GM21825 (cell line): ENCODE measurements at regions not wholly inside any gene's neighbourhood (a gene's known extent, or its start where the extent isn't known, plus 50 kb on each side); places are given as distances from the start of the nearest gene placed in this dataset.
"Not testable (repeated sequence)": the region's sequence is repeated elsewhere in the genome, so short reads cannot be mapped to it uniquely, and the experiment has no call there.

ENCODE experiments used
- ATAC-seq: cut with Tn5 transposase; IDR thresholded peaks from one replicate; pipeline ENCODE4 v1.9.1; 2021; ENCODE audit warnings: mild to moderate bottlenecking, moderate library complexity; ENCODE audit not compliant: unreplicated experiment

DNA sequence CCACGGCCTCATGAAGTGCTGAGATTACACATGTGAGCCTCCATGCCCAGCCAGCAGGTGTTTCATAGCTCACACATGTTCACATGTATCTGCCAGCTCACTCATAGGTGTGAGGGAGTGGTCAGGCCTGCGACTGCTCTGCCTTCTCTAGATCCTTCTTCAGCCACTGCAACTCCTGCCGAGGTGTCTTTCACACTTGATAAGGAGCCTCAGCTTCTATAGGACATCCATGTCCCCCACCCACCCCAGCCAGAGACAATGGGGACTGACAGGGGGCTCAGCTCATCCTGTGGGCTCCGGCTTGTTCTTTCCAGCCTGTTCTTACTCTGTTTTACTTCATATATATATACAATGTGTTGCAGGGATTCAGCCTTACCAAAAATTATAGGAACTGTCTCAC is 286.5 kb upstream of the MGAT5 start:
- ATAC-seq: no peak

DNA sequence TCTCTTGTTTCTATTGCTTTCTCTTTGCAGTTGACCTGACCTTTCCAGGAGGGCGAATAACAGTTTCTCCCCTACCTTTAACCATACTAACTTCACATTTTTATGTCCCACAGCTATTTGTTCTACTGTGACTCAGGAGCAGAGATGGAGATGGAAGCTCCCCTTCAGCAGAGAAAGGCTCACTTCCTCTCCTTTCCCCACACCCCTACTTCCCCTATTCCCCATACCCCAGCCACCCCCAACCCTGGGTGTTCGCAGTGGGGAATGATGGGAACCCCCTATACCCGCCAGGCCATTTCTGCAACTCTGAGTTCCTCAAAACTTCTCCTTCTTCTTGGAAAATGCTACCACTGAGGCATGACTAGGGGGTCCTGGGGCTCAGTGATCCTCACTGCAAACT is 285.4 kb upstream of the MGAT5 start:
- no peak for ATAC-seq

DNA sequence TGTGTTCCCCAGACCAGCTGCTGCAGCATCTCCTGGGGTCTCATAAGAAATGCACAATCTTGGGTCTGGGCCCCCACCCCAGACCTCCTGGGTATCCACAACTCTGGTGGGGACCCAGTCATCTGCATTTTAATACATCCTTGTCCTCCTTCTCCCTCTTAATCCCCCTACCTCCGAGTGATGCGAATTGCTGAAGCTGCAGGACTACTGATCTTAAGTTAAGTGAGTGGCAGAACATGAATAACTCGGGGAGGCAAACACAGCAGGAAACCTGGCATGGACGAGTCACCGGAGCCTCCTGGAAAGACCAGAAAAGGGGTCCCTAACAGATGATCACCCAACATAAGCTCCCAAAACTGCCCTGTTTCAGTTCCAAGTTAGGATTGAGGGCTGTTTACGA is 283.2 kb upstream of the MGAT5 start:
- no peak for ATAC-seq

DNA sequence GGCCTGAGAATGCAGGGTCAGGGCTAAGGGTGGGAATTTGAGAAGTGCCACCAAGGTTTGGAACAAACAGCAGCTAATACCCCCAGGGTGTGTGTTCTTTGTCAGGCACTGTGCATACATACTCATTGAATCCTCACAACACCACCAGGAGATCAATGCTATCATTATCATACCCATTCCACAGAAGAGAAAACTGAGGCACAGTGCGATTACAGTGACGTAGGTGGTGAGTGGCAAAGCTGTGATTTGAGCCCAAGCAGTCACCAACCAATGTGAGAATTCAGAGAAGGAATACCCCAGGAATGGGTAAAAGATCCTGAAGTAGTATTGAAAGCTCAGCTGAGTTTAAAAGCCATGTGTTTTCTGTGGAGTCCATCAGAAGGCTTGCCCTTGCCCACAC is 281.6 kb upstream of the MGAT5 start:
- ATAC-seq: no peak

DNA sequence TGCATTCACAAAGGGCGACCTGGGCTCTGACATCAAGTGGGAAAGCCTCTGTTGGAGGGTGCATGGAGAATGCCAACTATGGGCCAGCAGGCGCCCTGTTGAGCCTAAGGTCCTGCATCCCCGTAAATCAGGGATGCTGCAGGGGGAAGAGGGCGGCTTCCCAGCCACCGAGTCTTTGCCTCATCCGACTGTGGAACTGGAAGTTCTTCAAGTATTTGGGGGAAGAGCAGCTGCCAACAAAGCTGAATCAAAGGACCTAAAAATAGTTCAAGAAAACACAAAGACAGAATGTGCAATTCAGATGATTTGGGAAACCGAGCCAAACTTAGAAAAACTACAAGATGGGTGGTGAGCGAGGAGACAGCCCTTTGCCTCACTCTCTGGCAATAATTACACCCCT is 281.1 kb upstream of the MGAT5 start:
- no peak for ATAC-seq

DNA sequence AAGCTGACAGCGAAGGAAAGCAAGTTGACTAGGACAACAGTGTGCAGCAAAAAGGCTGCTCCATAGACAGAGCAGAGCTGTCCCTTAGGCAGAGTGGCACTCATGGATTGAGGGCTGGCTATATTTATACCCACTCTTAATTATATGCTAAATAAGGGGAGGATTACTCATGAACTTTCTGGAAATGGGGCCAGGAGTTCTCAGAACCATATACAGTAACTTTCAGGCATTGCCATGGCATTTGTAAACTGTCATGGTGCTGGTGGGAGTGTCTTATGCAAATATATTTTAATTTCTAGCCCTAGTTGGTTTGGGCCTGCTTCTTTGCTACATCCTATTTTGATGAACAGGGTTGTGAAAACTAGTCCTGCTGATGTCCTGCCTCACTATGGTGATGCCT is 279.5 kb upstream of the MGAT5 start:
- ATAC-seq: no peak

DNA sequence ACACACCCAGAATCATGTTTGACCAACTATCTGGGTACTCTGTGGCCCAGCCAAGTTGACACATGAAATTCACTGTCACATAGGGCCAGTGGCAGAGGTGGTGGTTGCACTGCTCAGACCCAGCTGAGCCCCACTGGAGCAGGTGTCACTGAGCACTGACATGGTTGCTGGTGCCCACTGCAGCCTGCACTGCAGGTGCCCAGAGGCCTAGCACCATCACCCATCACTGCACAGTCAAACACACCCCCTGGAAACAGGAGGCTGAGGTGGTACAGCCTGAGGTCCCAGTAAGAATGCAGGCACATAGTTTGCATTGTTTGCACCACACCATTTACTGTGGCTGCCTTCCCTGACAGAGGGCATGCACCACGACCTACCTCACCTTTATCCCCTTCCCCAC is 278.7 kb upstream of the MGAT5 start:
- no peak for ATAC-seq

DNA sequence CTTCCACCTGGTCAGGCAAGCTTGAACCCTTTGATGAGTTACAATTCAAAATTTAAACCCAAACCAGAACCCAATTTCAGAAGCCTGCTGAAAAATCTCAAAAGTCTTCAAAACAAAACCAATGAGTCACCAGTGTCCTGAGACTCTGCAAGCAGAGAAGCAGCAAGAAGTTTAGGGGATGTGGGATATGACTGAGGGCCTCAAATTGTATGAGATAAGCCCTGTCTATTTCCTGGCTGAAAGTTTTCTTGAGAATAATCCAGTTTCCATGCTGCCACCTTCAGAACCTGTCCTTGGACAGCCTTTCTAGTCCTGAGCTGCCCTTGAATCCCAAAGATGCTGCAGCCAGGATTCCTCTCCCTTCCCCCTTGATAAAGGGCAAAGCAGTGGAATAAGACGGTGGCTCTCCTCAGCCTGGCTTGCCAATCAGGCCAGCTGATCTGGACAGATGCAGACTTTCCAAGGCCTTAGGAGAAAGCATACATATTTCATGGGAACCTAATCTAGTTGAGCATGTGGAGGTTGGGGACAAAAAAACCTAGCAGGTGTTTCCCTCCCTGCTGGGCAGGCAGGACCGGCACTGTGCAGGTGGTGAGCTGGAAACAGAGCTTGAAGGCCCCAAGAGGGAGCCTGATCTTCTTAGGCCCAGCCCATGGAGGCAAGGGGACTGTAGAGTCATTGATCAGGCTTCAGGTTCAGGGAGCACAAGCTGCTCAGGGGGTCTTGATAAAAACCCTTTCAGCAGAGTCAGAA is 278.0 kb upstream of the MGAT5 start:
- ATAC-seq: peak; percentile 57

DNA sequence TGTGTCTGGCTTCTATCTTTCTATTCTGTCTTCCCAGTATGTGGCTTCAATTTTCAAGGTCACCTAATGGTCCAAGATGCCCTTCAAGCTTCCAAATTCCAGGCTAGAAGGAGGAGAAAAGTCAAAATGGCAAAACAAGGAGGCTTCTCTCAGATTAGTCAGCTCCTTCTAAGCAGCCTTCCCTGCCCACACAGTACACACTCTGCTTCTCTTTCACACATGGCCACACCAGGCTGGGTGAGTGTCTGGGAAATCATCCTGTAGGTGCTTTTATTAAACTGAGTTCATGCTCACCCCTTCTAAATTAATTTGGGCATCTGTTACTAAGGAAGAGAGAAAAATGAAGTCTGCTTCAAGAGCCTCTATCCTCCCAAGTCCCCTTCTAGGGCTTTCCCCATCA is 277.2 kb upstream of the MGAT5 start:
- ATAC-seq: no peak

DNA sequence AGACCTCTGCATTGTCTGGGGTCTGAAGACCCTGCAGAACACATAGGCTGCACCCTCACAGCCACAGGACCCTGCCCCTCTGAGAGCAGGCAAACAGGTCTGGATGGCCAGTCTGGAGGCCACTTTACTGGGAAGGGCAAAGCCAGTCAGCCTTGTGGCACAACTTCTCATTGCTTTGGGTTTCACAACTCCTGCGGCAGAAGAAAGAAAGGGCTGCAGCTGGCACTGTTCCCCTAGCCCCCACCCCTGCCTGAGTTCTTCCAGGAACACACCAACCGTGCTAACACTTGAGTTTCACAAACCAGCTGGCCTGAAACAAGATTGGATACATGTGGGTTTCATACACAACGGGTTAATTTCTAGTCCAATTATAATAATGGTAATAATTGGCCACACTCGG is 276.5 kb upstream of the MGAT5 start:
- no peak for ATAC-seq

DNA sequence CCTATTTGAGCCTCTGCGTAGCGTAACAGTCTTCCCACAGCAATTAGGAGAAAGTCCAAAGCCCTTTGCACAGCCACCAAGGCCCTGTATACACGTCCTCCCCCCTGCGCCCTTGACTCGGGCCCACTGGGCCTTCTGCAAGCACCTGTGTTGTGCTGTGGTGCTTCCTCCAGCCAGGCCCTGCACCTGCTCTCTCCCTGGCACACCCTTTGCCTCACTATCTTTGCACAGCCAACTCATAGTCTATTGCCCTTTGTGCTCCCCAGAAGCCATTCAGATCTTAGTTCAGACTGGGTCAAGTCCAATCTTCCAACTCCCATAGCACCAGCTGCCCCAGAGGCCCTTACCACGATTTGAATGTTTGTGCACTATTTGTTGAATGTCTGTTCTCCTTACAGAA is 271.6 kb upstream of the MGAT5 start:
- no peak for ATAC-seq

DNA sequence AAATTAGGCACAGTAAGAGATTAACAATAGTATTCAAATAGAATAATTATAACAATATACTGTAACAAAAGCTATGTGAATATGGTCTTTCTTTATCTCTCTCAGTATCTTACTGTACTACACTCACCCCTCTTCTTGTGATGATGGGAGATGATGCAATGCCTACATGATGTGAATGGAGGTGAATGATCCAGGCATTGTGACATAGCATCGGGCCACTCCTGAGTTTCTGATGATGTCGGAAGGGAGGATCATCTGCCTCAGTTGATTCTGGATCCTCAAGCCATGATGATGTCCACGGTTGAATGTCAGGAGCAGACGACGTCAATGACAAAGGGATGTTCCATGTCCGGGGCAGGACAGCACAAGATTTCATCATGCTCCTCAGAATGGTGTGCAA is 268.3 kb upstream of the MGAT5 start:
- ATAC-seq: no peak

DNA sequence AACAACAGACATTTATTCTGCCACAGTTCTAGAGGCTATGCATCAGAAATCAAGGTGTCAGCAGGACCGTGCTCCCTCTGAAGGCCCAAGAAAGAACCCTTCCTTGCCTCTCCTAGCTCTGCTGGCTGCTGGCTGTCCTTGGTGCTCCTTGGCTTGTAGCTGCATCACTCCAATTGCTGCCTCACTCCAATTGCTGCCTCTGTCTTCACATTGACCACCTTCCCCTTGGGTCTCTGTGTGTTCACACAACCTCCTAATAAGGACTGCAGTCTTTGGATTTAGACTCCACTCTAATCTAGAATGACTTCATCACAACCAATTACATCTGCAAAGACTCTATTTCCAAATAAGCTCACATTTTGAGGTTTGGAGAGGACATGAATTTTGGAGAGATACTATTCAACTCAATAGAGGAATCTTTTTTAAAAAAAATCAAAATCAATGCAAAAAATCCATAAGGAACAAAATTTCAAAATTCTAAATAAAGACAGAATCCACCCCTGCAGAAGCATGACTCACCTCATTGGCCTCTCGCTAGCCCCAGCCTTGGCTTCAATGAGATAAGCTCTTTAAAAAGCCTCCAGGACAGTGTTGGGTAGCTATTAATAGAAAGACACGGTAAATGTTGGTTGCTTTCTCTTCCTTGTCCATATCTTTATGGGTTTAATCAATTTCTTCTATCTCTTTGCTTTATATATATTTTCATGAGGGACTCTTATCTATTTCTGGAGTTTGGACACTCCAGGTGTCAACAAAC is 267.6 kb upstream of the MGAT5 start:
- ATAC-seq: no peak

DNA sequence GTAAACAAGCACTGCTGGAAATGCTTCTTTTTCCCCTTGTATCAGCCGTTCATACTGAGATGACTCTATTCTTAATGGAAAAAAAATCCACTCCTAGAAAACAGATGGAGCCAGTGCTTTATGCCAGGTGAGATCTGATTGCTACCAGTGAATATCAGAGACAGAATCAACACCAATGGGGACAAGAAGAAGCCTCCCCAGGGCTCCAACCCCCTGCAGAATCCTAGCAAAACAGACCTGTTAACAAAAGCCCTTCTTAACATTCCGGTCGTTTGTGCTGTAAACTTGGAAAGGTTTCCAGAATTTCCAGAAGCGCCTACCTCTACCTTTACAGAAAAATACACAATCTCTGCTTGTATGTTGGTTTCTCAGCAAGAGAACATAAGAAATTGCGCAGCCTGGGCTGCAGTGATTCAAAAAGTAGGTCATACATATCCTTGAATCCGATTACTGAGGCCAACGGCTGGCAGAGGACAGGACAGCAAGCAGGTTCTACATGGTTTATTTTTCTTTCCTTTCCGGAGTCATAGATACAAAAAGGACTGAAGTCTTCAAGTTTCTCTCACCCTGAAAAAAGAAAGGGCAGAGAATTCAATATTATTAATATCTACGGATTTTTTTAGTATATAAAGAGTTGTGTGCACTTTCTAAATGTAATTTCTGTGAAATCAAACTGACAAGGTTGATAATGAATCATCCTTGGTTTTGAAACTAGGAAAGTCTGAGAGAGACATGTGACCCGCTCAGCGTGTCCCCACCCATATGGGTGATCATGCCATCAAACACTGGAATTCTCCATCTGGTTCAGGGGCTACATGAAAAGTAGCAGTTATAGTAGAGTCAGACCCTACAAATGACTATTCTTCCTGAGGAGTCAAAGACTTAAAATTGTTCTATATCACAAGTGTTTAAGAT is 266.7 kb upstream of the MGAT5 start:
- no peak for ATAC-seq

DNA sequence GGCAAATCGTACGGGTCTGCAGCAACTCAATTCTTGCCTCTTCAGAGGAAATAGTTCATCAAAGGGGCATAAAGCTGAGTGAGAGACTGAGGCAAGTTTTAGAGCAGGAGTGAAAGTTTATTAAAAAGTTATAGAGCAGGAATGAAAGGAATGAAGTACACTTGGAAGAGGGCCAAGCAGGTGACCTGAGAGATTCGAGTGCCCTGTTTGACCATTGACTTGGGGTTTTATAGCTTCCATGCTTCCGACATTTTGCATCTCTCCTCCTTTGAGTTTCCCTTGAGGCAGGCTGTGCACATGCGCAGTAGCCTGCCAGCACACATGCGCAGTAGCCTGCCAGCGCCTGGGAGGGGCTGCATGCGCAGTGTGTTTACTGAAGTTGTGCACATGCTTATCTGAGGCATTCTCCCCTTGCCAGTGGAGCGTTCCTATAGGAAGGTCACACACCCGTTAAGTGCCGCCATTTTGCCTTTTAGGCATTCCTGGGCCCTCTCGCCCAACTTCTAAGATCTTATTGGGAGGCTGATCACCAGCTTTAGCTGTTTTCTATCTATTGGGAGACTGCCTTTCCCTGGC is 265.5 kb upstream of the MGAT5 start:
- ATAC-seq: no peak

DNA sequence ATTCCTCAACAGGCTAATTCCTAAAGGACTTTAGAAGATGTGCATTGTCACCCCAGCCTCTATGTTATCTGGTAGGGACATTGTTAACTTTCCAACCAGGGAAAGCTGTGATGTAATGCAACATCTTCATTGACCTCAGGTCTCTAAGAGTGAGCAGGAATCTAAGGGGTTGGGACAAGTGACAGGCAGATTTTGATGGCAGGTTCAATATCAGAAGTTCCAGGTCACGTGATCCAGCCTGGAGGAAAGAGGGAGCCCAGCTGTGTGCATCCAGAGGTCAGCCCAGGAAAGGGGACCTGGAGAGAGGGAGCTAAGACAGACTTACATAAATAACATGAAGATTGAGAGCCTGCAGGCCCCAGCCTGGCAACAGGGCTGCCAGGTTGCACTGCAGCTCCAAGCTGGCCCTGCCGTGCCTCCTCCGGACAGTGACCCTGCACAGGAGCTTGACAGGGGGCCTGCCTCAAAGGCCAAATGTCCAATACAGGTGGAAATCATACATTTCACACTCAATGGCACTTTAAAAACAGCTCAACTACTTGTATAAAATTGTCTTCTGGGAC is 262.2 kb upstream of the MGAT5 start:
- ATAC-seq: no peak

DNA sequence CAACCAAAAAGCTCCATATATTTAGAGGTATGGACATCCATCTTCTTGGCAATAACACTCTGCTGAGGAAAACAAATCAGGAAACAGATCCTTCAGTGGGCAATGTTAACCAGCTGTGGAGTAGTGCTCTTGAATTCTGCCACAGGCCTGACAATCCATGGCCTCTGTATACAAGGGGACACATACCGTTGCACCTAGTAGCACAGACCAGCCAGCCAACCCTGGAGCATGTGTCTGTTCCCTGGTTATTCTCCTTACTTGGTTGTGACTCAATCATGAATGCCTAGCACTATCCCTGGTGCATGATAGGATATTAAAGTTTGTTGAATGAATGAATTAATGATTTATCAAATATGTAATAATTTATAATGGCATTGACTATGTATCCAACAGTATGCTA is 261.4 kb upstream of the MGAT5 start:
- ATAC-seq: no peak

DNA sequence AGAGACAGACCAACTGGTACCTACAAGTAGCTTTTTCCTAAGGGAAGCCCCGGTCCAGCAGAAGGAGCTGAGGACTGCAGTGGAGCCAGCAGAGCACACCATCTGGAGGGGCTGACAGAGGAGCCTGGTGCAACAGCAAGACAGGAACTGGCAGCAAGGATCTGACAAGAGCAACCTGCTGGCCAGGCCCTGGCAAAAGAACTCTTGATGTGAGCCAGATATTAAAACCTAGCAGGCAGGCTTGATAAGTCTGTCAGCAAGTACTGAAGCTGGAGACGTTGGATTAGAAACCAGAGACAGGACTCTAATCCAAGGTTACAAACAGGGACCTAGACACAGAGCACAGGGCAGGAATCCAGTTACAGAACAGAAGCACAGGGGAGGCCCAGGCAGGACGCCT is 260.7 kb upstream of the MGAT5 start:
- ATAC-seq: no peak

DNA sequence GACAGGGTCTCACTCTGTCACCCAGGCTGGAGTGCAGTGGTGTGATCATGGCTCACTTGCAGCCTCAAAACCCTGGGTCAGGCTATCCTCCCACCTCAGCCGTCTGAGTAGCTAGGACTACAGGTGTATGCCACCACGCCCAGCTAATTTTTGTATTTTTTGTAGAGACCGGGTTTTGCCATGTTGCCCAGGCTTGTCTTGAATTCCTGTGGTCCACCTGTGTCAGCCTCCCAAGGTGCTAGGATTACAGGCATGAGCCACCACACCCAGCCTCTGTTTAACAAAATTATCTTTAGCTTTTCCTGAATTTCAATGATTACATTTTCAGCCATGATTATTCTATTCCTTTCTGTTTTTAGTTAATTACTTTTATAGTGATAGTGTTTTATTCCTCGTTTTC is 255.1 kb upstream of the MGAT5 start:
- not testable (repeated sequence) for ATAC-seq

DNA sequence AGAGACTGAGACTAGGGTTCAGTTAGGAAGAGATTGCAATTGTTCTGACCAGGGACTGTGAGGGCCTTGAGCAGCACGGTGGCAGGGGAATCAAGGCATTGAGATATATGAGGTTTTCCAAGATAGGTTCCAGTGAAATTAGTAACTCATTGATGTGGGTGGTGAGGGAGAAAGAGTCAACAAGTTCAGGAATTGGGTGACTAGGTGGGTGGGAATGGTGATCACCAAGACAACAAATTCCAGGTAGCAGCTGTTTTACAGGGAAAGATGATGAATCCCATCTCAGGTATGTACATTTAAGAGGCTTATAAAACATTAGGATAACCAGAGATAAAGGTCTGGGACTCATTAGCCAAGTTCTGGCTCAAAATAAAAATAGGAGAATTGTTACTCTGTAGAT is 251.5 kb upstream of the MGAT5 start:
- ATAC-seq: no peak

DNA sequence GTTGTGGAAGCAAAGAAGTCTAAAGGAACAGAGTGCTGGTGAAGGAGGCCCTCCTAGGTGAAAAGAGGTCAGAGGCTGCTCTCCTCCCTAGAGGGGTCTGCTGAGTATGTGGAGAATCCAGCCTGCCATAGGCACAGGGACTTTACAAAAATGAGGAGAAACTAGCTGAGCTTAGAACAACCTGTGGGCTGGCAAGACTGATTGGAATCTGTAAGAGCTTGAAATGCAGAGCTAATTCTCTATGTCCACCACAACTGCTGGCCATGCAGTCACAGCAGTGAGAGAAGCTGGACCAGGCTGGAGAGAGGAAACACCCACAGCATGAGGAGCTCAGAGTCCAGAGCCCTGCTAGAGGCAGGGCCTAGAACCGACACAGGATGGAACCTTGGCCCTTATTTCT is 251.0 kb upstream of the MGAT5 start:
- no peak for ATAC-seq
